Endothelial cell of umbilical vein (primary cell): ENCODE measurements at regions not wholly inside any gene's neighbourhood (a gene's known extent, or its start where the extent isn't known, plus 50 kb on each side); places are given as distances from the start of the nearest gene placed in this dataset.

Experiments
- BruUV-seq: library from RNA; stranded (reverse); fragments of 400-500 nt; replicated peaks from 2 replicates; lab custom pipeline; 2021; lab: Mats Ljungman, UMichigan
- CTCF ChIA-PET: fragments of 300-600, 350-600 bp; sonication (Branson Sonifier 250); formaldehyde crosslinking; loops from one replicate; lab custom pipeline; 2021; ENCODE audit warnings: antibody characterized with exemption, inconsistent platforms; lab: Charles Lee
- POLR2A ChIA-PET: fragments of 300-600, 350-600 bp; sonication (Branson Sonifier 250); formaldehyde crosslinking; loops from one replicate; lab custom pipeline; 2021; ENCODE audit warnings: antibody characterized with exemption, inconsistent platforms; lab: Charles Lee
- DNase-seq: peaks from one replicate; pipeline ENCODE4 v3.0.0-alpha.2; 2011; ENCODE audit warnings: low read depth, low spot score
- FAIRE-seq: peaks from 2 replicates; lab custom pipeline; 2011; peaks lifted over from hg19 to GRCh38; lab: Jason Lieb, UNC
- H2AFZ ChIP-seq: 2 replicates; pipeline ENCODE4 v1.6.0; 2012; ENCODE audit warnings: low read depth, low read length, control low read depth, inconsistent platforms
- H3K27ac ChIP-seq: 2 replicates; pipeline ENCODE4 v1.5.1; 2011; ENCODE audit warnings: low read depth, mild to moderate bottlenecking, control low read depth, low read length, moderate library complexity; ENCODE audit not compliant: insufficient read depth
- H3K27me3 ChIP-seq, 2 experiments: 2 replicates each; pipeline versions ENCODE4 v1.6.0 to v1.6.1; 2011; ENCODE audit warnings: low read length in 2 of 2, mixed read lengths in 1 of 2; ENCODE audit not compliant: control insufficient read depth in 2 of 2, insufficient read depth in 2 of 2
- H3K36me3 ChIP-seq, 2 experiments: 2 replicates in 1 of 2; 3 replicates in 1 of 2; pipeline ENCODE4 v1.5.1; 2011; ENCODE audit warnings: low read length in 2 of 2, mild to moderate bottlenecking in 1 of 2, moderate library complexity in 1 of 2; ENCODE audit not compliant: control insufficient read depth in 2 of 2, insufficient read depth in 2 of 2; ENCODE audit errors: extremely low read depth in 1 of 2
- H3K4me1 ChIP-seq: 3 replicates; pipeline ENCODE4 v1.5.1; 2011; ENCODE audit warnings: mild to moderate bottlenecking, low read length; ENCODE audit not compliant: control insufficient read depth, insufficient read depth; ENCODE audit errors: extremely low read depth
- H3K4me2 ChIP-seq: 2 replicates; pipeline ENCODE4 v1.6.1; 2011; ENCODE audit warnings: low read length, control low read depth, mixed read lengths; ENCODE audit not compliant: insufficient read depth
- H3K4me3 ChIP-seq, 3 experiments: fragments of 200-600 bp in 1 of 3; sonication (generic), shearing (Covaris generic) in 1 of 3; replicated peaks in 1 of 3; 2 replicates each; pipeline ENCODE4 v1.5.1; 2011 to 2016; ENCODE audit warnings: control low read depth in 3 of 3, low read length in 3 of 3, mild to moderate bottlenecking in 2 of 3, inconsistent platforms in 1 of 3, low read depth in 1 of 3, moderate library complexity in 1 of 3; ENCODE audit not compliant: insufficient read depth in 1 of 3
- H3K79me2 ChIP-seq: 2 replicates; pipeline ENCODE4 v1.6.0; 2012; ENCODE audit warnings: low read length, inconsistent platforms; ENCODE audit not compliant: control insufficient read depth, insufficient read depth
- H3K9ac ChIP-seq: replicated peaks from 2 replicates; pipeline ENCODE3; 2011; ENCODE audit warnings: low read length, control low read depth; ENCODE audit not compliant: insufficient read depth; ENCODE audit errors: extremely low read depth
- H3K9me1 ChIP-seq: replicated peaks from 3 replicates; pipeline ENCODE4 v1.6.0; 2011; ENCODE audit warnings: mild to moderate bottlenecking, low read length; ENCODE audit not compliant: control insufficient read depth, insufficient read depth; ENCODE audit errors: extremely low read depth
- H3K9me3 ChIP-seq: replicated peaks from 2 replicates; pipeline ENCODE4 v1.5.1; 2012; ENCODE audit warnings: low read length, inconsistent platforms; ENCODE audit not compliant: control insufficient read depth, insufficient read depth
- H4K20me1 ChIP-seq: replicated peaks from 2 replicates; pipeline ENCODE3; 2011; ENCODE audit warnings: mild to moderate bottlenecking, low read length; ENCODE audit not compliant: control insufficient read depth, insufficient read depth; ENCODE audit errors: extremely low read depth
- EZH2 ChIP-seq: IDR thresholded peaks from 2 replicates; pipeline ENCODE4 v1.6.1; 2012; ENCODE audit warnings: borderline replicate concordance, low read depth, mild to moderate bottlenecking, moderate library complexity, low read length, inconsistent platforms; ENCODE audit not compliant: severe bottlenecking
- FOS ChIP-seq: IDR thresholded peaks from 2 replicates; pipeline ENCODE4 v1.6.1; 2011; ENCODE audit warnings: mild to moderate bottlenecking, low read length, moderate library complexity, borderline replicate concordance; ENCODE audit not compliant: insufficient read depth
- GATA2 ChIP-seq: IDR thresholded peaks from 2 replicates; pipeline ENCODE4 v1.7.0; 2011; ENCODE audit warnings: low read depth, mild to moderate bottlenecking, moderate library complexity, mixed read lengths, low read length; ENCODE audit not compliant: insufficient read length, insufficient read depth
- JUN ChIP-seq: IDR thresholded peaks from 2 replicates; pipeline ENCODE4 v1.6.1; 2011; ENCODE audit warnings: borderline replicate concordance, low read depth; ENCODE audit not compliant: insufficient read length, insufficient read depth
- MYC ChIP-seq: IDR thresholded peaks from one replicate; pipeline ENCODE4 v1.6.1; 2011; ENCODE audit warnings: mild to moderate bottlenecking, low read depth, low read length
- POLR2A ChIP-seq: IDR thresholded peaks from 2 replicates; pipeline ENCODE4 v1.6.1; 2012; ENCODE audit warnings: low read depth, mild to moderate bottlenecking, control low read depth, low read length
- POLR2AphosphoS5 ChIP-seq: IDR thresholded peaks from 2 replicates; pipeline ENCODE4 v1.6.1; 2012; ENCODE audit warnings: low read depth, mild to moderate bottlenecking, control low read depth, low read length, moderate library complexity; ENCODE audit not compliant: insufficient read depth
- dilution Hi-C: fragments of 300-500 bp; cut with MboI; formaldehyde crosslinking; loops from one replicate; pipeline ENCODE4 v1.15.0; 2019; ENCODE audit warnings: low sequenced_read_pairs; ENCODE audit not compliant: extremely low pct_ligation_motif_present
- intact Hi-C: fragments of 100-400 bp; cut with micrococcal nuclease; formaldehyde crosslinking; loops from one replicate; pipeline ENCODE4 v1.10.0; 2022
- TF ChIP-seq, protein P1 (sequence below): IDR thresholded peaks from 2 replicates; pipeline ENCODE4 v1.6.1; 2011; ENCODE audit not compliant: insufficient read depth, insufficient read length
- TF ChIP-seq, protein P2 (sequence below), 2 donors: IDR thresholded peaks; 1 replicate in 1 of 2; 2 replicates in 1 of 2; pipeline ENCODE4 v1.5.1; 2011; ENCODE audit warnings: low read length in 2 of 2, mild to moderate bottlenecking in 2 of 2, moderate library complexity in 2 of 2, control low read depth in 1 of 2, inconsistent platforms in 1 of 2, low read depth in 1 of 2; ENCODE audit not compliant: insufficient read depth in 1 of 2; ENCODE audit errors: extremely low read depth in 1 of 2

GRCh38 chr1:117695796-117696490 is 90.1 kb downstream of the TENT5C start:
- Histone ChIP-seq H3K36me3 (no peaks in the 10 kb centered on the region), H2AFZ (peak overlapping the region; percentile 19), H3K9ac (no peak overlapping the region), H3K9me1 (no peaks in the 10 kb centered on the region), H3K4me1 (no peaks in the 10 kb centered on the region), H3K79me2 (no peaks in the 10 kb centered on the region), H4K20me1 (no peaks in the 10 kb centered on the region), H3K4me2 (no peak overlapping the region), H3K9me3 (no peaks in the 10 kb centered on the region), H3K27ac (peak overlapping the region; percentile 2), H3K4me3 (no peak overlapping the region), H3K27me3 (peaks cover 6 to 11% of the 10 kb centered on the region in 2 experiments)
- ChIA-PET POLR2A (no interaction called here), CTCF (interaction anchor here (1.0 to 2.1 kb wide), 4 partner anchors 14 to 62 kb away, joined by 3 to 12 read pairs (median 4); no protein-coding TSS in a partner anchor)
- FAIRE-seq (peak; percentile 21), DNase-seq (peak; percentile 42)
- TF ChIP-seq, protein P1, sequence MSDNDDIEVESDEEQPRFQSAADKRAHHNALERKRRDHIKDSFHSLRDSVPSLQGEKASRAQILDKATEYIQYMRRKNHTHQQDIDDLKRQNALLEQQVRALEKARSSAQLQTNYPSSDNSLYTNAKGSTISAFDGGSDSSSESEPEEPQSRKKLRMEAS = no peak
- no peak for TF ChIP-seq JUN
- dilution Hi-C loops (no loop called here), intact Hi-C loops (no loop called here)
- no TSS peak for BruUV-seq

DNA sequence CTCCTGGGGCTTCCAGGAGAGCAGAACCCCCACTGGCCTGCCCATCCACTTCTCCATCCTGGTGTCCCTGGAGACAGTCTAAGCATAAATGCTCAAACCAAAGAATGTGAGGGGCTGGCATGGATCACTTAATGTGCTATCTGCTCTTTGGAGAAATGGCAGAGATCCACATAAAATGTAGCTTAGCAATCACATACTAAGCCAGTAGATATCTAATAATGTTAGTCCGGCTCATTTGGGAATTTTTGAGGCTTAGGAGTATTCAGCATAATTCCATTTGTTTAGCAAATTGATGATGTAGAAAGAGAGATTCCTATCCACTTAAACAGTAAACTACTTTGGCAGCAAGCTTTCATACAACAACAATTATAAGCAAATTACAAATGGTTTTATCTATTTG is 90.7 kb downstream of the TENT5C start:
- no peak overlapping the region for H3K9ac ChIP-seq
- intact Hi-C loops = no loop called here
- POLR2A ChIA-PET = no interaction called here

More for the DNA sequence above, 90.7 kb downstream of the TENT5C start:
- no TSS peak for BruUV-seq
- no peak for FAIRE-seq
- CTCF ChIA-PET = interaction anchor here (0.9 to 2.1 kb wide), 6 partner anchors 13 to 162 kb away, joined by 3 to 12 read pairs (median 4); no protein-coding TSS in a partner anchor
- dilution Hi-C loops = no loop called here
- H3K4me2 ChIP-seq = no peak overlapping the region
- TF ChIP-seq, protein P1 = no peak
- no peak for TF ChIP-seq POLR2A
- no peak for TF ChIP-seq MYC
- TF ChIP-seq JUN = no peak
- no peak for TF ChIP-seq EZH2
- no peak for TF ChIP-seq FOS
- TF ChIP-seq GATA2 = no peak
- TF ChIP-seq, protein P2, sequence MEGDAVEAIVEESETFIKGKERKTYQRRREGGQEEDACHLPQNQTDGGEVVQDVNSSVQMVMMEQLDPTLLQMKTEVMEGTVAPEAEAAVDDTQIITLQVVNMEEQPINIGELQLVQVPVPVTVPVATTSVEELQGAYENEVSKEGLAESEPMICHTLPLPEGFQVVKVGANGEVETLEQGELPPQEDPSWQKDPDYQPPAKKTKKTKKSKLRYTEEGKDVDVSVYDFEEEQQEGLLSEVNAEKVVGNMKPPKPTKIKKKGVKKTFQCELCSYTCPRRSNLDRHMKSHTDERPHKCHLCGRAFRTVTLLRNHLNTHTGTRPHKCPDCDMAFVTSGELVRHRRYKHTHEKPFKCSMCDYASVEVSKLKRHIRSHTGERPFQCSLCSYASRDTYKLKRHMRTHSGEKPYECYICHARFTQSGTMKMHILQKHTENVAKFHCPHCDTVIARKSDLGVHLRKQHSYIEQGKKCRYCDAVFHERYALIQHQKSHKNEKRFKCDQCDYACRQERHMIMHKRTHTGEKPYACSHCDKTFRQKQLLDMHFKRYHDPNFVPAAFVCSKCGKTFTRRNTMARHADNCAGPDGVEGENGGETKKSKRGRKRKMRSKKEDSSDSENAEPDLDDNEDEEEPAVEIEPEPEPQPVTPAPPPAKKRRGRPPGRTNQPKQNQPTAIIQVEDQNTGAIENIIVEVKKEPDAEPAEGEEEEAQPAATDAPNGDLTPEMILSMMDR (IDR thresholded peaks at IDR 0.05; ENCODE audit: extremely low read depth in 1 of 2, insufficient read depth in 1 of 2, low read depth in 1 of 2, low read length in 2 of 2) = no peak
- no peak for TF ChIP-seq POLR2AphosphoS5
- H3K4me1 ChIP-seq = no peaks in the 10 kb centered on the region
- H3K79me2 ChIP-seq = no peaks in the 10 kb centered on the region
- H3K4me3 ChIP-seq = no peak overlapping the region
- H4K20me1 ChIP-seq = no peaks in the 10 kb centered on the region
- no peak for DNase-seq
- no peaks in the 10 kb centered on the region for H3K36me3 ChIP-seq
- no peak overlapping the region for H2AFZ ChIP-seq
- no peak overlapping the region for H3K27ac ChIP-seq
- H3K9me1 ChIP-seq = no peaks in the 10 kb centered on the region
- peaks cover 7 to 11% of the 10 kb centered on the region in 2 experiments for H3K27me3 ChIP-seq
- no peaks in the 10 kb centered on the region for H3K9me3 ChIP-seq
